GM19025 (cell line): ENCODE measurements at regions not wholly inside any gene's neighbourhood (a gene's known extent, or its start where the extent isn't known, plus 50 kb on each side); places are given as distances from the start of the nearest gene placed in this dataset.

ENCODE experiments used
- ATAC-seq: cut with Tn5 transposase; IDR thresholded peaks from one replicate; pipeline ENCODE4 v1.9.1; 2021; ENCODE audit warnings: mild to moderate bottlenecking, low read depth, moderate library complexity; ENCODE audit not compliant: unreplicated experiment

GRCh38 chr14:62347562-62348011, 585.4 kb downstream of the SNAPC1 start:
- no peak for ATAC-seq

DNA sequence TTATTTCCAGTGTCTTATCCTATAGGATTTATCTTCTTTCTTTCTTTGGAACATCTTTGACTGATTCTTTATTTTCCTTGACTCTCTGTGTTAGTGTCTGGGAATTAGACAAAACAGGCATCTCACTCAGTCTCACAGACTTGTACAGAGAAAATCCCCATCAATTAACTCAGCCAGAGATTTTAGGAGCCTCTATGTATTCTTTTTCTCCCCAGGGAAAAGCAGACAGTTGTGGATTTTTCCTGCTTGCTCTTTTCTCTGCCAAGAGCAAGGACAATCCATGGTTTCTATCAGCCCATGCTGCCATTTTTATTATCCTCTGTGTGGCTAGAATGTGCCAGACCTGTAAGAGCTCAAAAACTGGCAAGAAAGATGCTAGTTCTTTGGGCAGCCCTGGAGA, 595.1 kb downstream of the SNAPC1 start:
- no peak for ATAC-seq

GRCh38 chr14:62364161-62364560, 601.9 kb downstream of the SNAPC1 start:
- ATAC-seq = no peak

DNA sequence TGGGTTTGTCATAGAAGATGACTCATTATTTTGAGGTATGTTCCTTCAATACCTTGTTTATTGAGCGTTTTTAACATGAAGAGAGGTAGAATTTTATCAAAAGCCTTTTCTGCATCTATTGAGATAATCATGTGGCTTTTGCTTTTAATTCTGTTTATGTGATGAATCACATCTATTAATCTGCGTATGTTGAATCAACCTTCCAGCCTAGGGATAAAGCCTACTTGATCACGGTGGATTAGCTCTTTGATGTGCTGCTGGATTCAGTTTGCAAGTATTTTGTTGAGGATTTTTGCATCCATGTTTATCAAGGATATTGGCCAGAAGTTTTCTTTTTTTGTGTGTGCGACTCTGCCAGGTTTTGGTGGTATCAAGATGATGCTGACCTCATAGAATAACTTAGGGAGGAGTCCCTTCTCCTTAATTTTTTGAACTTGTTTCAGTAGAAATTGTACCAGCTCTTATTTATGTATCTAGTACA, 602.6 kb downstream of the SNAPC1 start:
- no peak for ATAC-seq

DNA sequence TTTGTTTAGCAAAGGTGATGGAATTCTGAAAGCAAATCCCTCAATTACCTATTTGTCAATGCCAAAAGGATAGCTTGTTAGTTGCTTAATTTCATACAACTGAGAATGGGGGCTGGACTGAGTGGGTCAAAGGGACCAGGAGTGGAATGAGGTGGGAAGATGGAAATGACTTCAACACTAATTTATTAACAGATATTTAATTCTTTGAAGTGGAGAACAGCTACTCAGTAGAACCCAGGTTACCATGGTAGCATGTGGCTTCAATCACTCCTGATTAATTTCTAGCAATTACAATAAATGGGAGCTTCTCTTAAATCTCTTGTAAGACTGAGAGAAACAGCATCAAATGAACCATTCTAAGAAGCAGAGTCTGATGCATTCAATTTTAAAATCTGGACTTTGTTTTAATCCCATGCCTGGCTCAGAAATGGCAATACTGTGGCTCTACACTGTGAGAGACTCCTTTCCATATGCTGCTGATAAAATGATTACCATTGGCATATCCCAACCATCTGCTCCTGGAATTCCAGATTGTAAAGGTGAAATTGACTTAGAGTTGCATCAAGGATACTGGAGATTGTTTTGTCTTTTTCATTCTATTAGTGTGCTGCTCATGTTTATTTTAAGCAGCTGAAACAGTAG, 607.8 kb downstream of the SNAPC1 start:
- ATAC-seq = no peak

GRCh38 chr14:62373944-62374343, 611.7 kb downstream of the SNAPC1 start:
- no peak for ATAC-seq

GRCh38 chr14:62378057-62378456, 615.8 kb downstream of the SNAPC1 start:
- no peak for ATAC-seq

GRCh38 chr14:62381311-62382070, 619.3 kb downstream of the SNAPC1 start:
- no peak for ATAC-seq

DNA sequence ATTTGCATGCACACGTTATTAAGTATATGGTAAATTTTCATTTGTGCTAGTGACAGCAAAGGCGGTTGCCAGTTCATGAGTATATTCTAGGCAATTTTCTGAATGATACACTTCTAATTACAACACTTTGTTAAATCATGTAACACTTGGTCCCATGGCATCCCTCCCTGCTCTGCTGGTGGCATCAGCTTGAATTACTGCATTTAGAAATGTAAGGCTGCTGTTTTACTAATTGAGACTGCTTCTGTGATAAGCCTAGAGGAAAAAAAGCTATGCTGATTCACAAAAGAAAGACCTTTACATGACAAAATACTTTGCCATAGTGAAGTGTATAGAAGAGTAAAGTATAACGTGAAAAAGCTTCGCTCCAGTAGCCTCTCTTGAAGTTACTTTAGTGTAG, 636.1 kb downstream of the KCNH5 start:
- no peak for ATAC-seq

DNA sequence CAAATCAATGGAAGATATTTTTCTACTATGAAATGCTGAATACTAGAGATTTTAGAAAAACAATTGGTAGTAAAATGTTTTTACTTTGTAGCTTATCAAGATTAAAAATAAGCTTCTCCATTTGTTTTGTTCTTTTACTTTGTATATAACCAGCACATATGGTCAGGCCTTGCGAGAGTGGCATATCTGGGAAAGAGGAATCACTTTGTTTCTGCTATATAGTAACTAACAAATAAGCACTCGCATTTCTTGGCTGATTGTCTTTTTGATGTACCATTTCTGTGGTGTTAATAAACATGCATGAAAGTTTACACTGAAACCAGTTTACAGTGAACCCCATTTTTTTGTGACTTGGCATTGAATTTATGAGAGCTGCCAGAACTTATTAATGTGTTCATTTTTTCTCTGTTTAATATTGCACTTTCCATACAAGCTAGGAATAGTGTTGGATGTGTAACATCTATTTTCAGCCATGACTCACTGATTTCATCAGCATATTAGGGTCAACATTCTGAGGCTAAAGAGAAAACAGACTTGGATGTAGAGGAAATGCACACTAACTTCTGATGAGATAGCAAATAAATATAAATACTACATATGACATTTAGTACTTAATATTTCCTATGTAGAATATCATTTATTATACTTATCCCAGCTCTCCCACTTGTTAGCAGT, 635.5 kb downstream of the KCNH5 start:
- no peak for ATAC-seq

- no peak for ATAC-seq
Observed at GRCh38 chr14:62420847-62421246, 624.4 kb downstream of the KCNH5 start.

GRCh38 chr14:62428429-62429203, 616.6 kb downstream of the KCNH5 start:
- no peak for ATAC-seq

GRCh38 chr14:62429683-62430082, 615.6 kb downstream of the KCNH5 start:
- ATAC-seq = no peak

DNA sequence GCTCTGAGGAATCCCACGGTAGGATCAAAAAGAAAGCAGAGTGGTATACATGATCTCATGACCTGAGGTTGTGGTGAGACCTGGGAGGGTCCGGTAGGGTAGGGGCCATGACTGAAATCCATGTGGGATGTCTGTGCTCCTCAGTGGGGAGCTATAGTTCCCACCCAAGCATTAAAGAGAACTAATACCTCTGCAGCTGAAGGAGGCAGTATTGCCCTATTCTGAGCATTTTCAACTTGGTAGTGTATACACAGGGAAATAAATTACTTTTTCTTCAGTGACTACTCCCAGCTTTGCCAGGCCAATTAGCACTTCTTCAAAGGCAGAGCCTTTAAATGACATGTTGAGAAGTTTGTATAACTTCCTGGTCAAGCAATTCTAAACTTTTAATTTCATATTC, 613.8 kb downstream of the KCNH5 start:
- no peak for ATAC-seq

- no peak for ATAC-seq
Observed at GRCh38 chr14:62432955-62433354, 612.3 kb downstream of the KCNH5 start.

DNA sequence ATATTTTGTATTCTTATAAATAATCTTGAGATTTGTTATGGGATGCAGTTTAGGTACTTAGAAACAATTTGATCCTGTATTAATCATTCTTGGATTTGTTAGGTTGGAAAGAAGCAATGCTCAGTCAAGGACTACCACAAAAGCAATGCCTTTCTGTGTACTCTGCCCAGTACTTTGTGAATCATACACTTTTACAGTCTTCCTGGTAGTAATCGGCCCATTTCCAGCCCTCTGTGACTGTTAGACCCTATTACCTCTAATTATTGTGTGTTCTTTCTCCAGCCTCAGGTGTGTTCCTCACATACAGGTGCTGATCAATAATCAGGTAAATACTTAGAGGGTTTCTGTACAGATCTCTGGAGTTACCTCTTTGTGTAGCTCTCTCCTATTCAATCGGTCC, 609.0 kb downstream of the KCNH5 start:
- no peak for ATAC-seq

GRCh38 chr14:62439210-62439609, 606.0 kb downstream of the KCNH5 start:
- no peak for ATAC-seq

DNA sequence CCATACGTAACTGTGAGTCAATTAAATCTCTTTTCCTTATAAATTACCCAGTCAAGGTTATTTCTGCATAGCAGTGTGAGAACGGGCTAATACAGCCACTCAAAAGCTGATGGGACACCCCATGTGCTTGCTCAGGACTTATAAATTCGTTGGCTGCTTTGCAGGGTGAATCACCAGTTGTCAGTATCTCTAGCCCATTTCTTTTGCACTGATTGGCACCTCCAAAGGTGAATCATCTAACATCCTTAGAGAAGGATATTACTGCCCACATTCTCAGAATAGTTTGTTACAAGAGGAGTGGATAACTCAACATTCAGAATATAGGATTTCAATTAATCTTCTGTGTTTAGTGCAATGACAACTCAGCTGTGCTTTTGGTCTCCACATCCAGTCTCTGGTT, 601.5 kb downstream of the KCNH5 start:
- no peak for ATAC-seq

- ATAC-seq = no peak
Observed at GRCh38 chr14:62445570-62445969, 599.7 kb downstream of the KCNH5 start.

- ATAC-seq = no peak
Observed at GRCh38 chr14:62451221-62451620, 594.0 kb downstream of the KCNH5 start.

DNA sequence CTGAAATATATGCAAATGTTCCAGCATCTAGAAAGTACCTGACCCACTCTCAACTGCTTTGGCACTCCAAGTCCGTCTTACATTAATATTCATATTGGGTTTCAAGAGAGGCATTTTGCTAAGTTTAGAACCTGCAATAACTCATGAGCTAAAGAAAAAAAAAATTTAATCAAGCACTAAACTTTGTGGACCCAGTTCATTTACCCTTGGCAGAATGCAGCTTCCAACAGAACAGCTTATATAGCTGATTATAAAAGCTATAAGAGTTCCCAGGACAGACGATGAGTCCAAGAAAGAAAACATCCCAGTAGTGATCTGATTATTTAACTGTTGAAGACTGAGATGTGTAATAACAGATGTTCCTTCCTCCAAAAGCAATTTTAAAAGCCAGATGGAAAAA, 592.0 kb downstream of the KCNH5 start:
- ATAC-seq = no peak
